HUDEP-2 (cell line): ENCODE measurements at regions not wholly inside any gene's neighbourhood (a gene's known extent, or its start where the extent isn't known, plus 50 kb on each side); places are given as distances from the start of the nearest gene placed in this dataset.
"Not testable (repeated sequence)": the region's sequence is repeated elsewhere in the genome, so short reads cannot be mapped to it uniquely, and the experiment has no call there.

Experiments
- DNase-seq, 76 experiments: peaks; one replicate each; lab custom pipeline; 2025; ENCODE audit not compliant: unreplicated experiment in 76 of 76; lab: John Stamatoyannopoulos, UW

GRCh38 chr5:129163810-129164378, 69.3 kb downstream of the ISOC1 start:
- no peak for DNase-seq

GRCh38 chr5:129170050-129170449, 75.5 kb downstream of the ISOC1 start:
- no peak for DNase-seq

GRCh38 chr5:129171194-129171944, 76.8 kb downstream of the ISOC1 start:
- DNase-seq, result no peak

- DNase-seq, result peak in 1 of 76 experiments; percentile 1
These were observed 78.0 kb downstream of the ISOC1 start for GRCh38 chr5:129172580-129172979.

GRCh38 chr5:129173771-129174170, 79.2 kb downstream of the ISOC1 start:
- no peak for DNase-seq

GRCh38 chr5:129174480-129174879, 79.9 kb downstream of the ISOC1 start:
- no peak for DNase-seq

GRCh38 chr5:129177451-129177850, 82.9 kb downstream of the ISOC1 start:
- no peak for DNase-seq

- DNase-seq, result peak in 1 of 76 experiments; percentile 5
These were observed 104.8 kb downstream of the ISOC1 start for GRCh38 chr5:129199308-129199707.

GRCh38 chr5:129204525-129204924, 110.0 kb downstream of the ISOC1 start:
- no peak for DNase-seq

GRCh38 chr5:129216001-129216400, 121.5 kb downstream of the ISOC1 start:
- DNase-seq, result no peak

GRCh38 chr5:129217179-129217578, 122.6 kb downstream of the ISOC1 start:
- DNase-seq, result no peak

- no peak for DNase-seq
These were observed 128.6 kb downstream of the ISOC1 start for GRCh38 chr5:129223178-129223577.

- DNase-seq, result no peak
These were observed 134.0 kb downstream of the ISOC1 start for GRCh38 chr5:129228577-129228976.

GRCh38 chr5:129241755-129242154, 147.2 kb downstream of the ISOC1 start:
- DNase-seq, result no peak

- no peak for DNase-seq
These were observed 148.5 kb downstream of the ISOC1 start for GRCh38 chr5:129243039-129243438.

GRCh38 chr5:129244478-129244877, 149.9 kb downstream of the ISOC1 start:
- no peak for DNase-seq

- no peak for DNase-seq
These were observed 150.9 kb downstream of the ISOC1 start for GRCh38 chr5:129245489-129245888.

GRCh38 chr5:129246088-129246487, 151.5 kb downstream of the ISOC1 start:
- no peak for DNase-seq

- no peak for DNase-seq
These were observed 155.3 kb downstream of the ISOC1 start for GRCh38 chr5:129249886-129250285.

- peak in 6 of 76 experiments; percentile 2 to 32 (median 9) for DNase-seq
These were observed 176.8 kb downstream of the ISOC1 start for GRCh38 chr5:129271308-129271707.

GRCh38 chr5:129284010-129284409, 176.1 kb upstream of the ADAMTS19 start:
- DNase-seq, result no peak

- DNase-seq, result not testable (repeated sequence)
These were observed 165.9 kb upstream of the ADAMTS19 start for GRCh38 chr5:129294216-129294615.
